Keratinocyte (primary cell): ENCODE measurements at regions not wholly inside any gene's neighbourhood (a gene's known extent, or its start where the extent isn't known, plus 50 kb on each side); places are given as distances from the start of the nearest gene placed in this dataset.
A peak's percentile ranks its signal among the peaks of the same experiment; 100 is the strongest.

Experiments used
- CTCF ChIP-seq, 3 experiments: IDR thresholded peaks in 1 of 3; conservative IDR thresholded peaks in 1 of 3; optimal IDR thresholded peaks in 1 of 3; 2 replicates in 2 of 3; 3 replicates in 1 of 3; pipeline versions ENCODE3 to v1.5.1; 2011; ENCODE audit warnings: low read length in 3 of 3, mild to moderate bottlenecking in 3 of 3, moderate library complexity in 2 of 3, control low read depth in 1 of 3, inconsistent platforms in 1 of 3; ENCODE audit not compliant: insufficient read depth in 2 of 3; ENCODE audit errors: extremely low read depth in 1 of 3
- EZH2 ChIP-seq: IDR thresholded peaks from one replicate; pipeline ENCODE4 v1.6.1; 2012; ENCODE audit warnings: inconsistent platforms, mild to moderate bottlenecking, low read length, moderate library complexity

DNA sequence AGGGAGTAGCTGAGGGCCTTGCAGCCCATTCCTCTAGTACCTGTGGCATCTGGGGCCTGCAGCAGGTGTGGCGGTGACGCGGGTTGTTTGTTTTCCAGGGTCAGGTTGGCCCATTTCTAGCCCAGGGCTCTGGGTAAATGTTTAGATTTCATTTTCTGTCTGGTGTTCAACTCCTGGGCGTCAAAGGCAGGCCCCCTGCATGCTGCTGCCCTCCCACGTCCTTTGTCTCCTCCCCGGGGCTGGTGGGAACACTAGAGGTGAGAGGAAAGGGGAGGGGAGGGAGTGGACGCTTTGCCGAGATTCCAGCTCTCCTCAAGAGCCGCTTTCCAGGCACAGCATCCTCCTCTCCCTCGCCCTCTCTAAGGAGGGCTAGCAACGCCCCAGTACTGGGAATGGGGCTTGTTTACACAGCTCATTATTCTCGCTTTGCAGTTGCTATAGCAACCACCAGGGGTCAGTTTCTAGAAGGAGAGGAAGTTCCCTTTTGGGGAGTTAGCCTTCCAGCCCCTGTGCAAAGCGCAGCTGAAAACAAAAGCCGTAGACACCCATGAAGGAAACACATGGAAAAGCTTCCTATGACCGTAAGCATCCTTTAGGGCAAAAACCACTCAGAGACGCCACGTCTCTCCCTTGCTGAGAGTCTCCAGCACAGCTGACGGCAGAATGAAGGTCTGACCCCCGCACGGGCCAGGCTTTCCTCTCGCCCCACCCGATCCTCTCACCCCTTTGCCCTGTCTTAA lies 170.6 kb downstream of the LY86 start:
- TF ChIP-seq CTCF (optimal IDR thresholded peaks at IDR 0.05 in 1 of 3, IDR thresholded peaks at IDR 0.05 in 1 of 3, conservative IDR thresholded peaks at IDR 0.05 in 1 of 3; ENCODE audit: extremely low read depth in 1 of 3, insufficient read depth in 2 of 3, low read length in 3 of 3) (peak; percentile 20 to 52 (median 40)), EZH2 (no peak)
